ENCODE measurements at regions not wholly inside any gene's neighbourhood (a gene's known extent, or its start where the extent isn't known, plus 50 kb on each side); places are given as distances from the start of the nearest gene placed in this dataset.
"Not testable (repeated sequence)": the region's sequence is repeated elsewhere in the genome, so short reads cannot be mapped to it uniquely, and the experiment has no call there.

DNA sequence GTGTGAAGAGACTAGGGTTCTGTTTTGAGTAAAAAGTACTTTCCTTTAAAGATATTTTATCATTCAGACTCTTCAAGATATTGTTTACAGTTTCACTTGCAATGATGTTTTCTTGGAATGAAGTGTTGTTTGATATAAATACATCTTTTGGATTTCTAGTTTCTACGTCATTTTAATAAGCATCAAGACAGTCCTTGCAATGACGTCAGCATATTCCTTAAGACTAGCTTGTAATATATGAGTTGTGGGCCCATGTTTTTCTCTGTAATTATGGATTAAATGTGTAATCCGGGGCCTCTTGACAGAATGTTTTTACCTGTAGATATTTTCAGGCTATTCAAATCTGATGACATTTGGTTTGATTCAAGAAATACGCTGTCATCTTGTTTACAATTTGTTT, 66.1 kb downstream of the RBMX2 start:
- no peak for DNase-seq

DNA sequence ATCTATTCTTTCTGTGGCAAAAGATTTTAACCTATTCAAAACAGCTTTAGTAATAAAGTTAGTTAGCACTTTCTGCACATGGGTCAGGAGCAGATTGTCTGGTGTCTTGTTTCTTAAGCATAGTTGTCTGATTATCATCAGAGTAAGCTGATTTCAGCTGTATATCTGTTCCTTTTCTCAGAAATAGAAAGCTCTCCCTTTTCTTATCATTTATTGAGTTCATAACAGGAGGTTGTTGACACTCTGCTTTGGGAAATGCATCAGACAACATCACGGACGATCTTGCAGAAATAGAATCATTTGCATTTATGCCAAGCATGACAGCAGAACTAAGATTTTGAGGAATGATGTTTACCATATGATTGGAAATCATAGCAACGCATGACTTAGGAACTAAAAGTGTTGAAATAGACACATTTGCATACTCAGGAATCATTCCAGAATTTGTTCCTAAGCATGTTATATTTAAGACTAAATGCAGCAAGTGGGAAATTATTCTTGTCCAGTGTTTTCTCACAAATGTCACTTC, 66.7 kb downstream of the RBMX2 start:
- DNase-seq: no peak

DNA sequence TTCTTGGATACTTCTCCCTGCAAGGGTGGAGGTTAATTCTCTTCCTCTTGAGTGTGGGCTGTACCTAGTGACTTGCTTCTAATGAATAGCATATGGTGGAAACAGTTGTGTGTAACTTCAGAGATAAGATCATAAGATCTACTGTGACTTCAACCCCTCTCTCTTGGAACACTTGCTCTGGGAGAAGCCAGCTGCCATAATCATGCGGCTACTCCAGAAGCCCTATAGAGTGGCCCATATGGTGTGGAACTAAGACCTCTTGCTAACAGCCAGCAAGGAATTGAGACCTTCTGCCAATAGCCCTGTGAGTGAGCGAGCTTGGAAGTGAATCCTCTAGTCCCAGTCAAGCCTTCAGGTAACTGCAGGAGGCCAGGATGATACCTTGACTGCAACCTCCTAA, 81.1 kb downstream of the RBMX2 start:
- no peak for DNase-seq

- no peak for DNase-seq
These were observed 84.1 kb downstream of the RBMX2 start for GRCh38 chrX:130485870-130486269.

GRCh38 chrX:130495502-130495901, 93.7 kb downstream of the RBMX2 start:
- not testable (repeated sequence) for DNase-seq

- no peak for DNase-seq
These were observed 95.7 kb downstream of the RBMX2 start for GRCh38 chrX:130497531-130497930.

DNA sequence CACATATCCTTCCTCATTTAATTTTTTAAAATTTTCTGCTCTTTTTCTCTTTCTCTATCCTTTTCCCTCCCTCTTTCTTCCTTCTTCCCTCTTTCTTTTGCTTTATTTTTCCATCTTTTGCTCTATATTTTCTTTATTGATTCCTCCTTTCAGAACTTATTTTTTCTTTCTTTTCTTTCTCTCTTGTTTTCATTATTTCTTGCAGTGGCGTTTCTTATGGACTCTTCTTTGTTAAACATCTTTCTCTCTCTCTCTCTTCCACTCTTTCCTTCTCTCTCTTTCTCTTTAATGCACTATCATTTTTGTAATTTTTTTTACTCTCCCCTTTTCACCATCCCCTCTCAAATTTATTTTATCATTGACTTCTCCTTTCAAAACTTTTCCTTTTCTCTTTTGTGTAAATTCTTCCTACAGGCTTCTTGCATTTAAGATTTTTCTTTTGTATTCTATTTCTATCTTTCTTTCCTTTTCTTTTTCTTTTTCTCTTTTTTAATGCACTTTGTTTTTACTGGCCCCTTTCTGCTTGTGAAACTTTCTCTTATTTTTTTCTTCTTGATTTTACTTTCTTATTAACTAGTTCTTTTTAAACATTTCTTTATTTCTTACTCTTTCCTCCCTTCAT, 97.0 kb downstream of the RBMX2 start:
- DNase-seq: no peak

GRCh38 chrX:130502016-130502570, 100.3 kb downstream of the RBMX2 start:
- no peak for DNase-seq

GRCh38 chrX:130504019-130504418, 102.2 kb downstream of the RBMX2 start:
- no peak for DNase-seq

DNA sequence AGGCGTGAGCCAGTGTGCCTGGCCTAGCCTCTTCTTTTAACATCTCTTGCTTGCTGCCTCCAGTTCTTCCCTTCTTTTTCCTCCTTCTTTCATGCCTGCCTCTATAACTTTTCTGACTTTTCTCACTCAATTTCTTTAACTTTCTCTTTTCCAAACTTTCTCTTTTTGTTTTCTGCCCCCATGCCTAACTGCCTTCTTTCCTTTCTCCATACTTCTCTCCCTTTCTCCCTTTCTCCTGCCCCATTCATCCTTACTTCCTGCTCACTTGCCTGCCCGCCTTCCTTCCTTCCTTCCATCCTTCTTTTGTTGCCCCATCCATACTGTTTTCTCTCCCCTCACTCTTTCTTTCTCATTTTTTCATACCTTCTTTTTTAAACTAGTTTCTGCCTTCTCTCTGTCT, 105.2 kb downstream of the RBMX2 start:
- no peak for DNase-seq

GRCh38 chrX:130512534-130512933, 110.7 kb downstream of the RBMX2 start:
- DNase-seq: not testable (repeated sequence)

DNA sequence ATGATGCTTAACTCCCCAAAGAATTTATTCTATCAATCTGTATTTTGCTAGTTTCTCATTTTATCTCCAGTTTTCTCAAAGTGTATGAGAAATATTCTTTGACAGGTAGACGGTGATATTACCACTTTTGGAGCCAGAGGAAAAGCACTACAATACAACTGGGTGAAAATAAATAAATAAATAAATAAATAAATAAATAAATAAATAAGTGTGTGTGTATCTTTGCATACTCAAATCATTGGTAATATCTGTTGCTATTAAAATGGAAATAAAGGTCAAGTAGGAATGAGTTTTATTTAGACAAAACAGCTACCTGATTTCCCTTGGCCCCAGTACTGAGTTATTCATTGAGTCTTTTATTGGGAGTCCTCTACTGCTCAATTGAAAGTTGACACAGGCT, 114.3 kb downstream of the RBMX2 start:
- DNase-seq: no peak

DNA sequence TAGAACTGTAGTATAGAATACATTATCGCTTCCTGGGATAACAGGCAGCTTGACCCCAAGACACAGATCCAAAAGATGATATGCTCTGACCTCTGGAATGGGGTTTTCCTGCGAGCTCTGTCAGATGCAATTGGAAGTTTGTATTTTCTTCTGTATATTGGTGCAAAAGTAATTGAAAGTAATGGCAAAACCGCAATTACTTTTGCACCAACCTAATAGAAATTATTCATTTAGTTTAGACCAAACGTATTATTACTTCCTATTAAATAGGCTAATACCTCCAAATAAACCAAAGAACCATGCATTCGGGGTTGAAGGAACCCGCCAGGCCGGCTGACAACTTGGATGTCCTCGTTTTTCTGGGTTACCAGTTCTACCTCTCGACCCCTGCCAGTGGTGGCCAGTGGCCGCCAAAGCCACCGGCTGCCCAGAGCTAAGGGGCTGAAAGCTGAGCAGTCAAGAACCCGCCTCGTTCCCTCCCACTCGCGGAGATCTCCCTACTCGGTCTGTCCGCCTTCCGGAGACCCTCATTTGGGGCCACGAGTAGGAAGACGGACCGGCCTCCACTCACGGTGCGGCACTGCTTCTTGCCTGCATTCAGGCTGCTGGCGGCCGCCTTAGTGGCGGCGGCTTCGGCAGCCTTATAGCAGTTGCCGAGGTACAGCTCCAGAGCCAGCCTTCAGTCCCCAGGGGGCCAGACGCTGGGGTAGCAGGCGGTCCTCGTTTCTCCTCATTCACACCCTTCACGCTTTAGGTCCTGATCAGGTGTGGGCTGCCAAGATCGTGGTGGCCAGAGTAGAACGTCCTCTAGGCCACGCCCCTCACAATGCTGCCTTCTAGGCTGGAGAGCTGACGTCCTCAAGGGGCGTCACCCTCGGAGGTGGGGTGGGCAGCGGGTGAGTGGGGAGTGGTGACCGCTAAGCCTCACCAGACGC, 121.9 kb downstream of the RBMX2 start:
- DNase-seq: no peak

DNA sequence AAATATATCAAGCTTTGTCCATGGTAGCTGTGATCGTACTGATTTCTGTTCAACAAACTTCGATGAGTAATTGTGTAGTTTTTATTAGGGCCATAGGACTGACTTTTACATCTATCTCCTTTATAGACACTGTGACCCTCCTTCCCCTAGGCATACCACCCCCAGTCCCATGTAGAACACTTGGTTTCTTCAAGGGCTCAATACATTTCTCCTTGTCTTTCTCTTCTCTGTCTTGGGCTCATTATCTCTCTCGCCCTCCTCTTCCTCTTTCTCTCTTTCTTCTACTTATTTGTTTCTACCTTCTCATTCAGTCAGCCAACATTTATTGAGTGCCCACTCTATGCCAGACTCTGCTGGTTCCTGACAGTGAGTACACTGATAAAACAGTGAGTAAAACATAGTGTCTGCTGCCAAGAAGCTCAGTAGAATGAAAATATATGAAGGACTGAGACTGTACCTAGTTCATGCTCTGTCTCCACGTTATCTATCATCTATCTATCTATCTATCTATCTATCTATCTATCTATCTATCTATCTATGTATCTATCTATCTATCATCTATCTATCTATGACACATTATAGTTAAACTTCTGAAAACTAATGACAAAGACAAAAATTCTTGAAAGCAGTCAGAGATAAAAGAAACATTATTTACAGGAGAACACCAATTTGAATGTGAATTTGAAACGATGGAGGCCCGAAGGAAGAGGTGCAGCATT, 122.8 kb downstream of the RBMX2 start:
- DNase-seq: no peak

DNA sequence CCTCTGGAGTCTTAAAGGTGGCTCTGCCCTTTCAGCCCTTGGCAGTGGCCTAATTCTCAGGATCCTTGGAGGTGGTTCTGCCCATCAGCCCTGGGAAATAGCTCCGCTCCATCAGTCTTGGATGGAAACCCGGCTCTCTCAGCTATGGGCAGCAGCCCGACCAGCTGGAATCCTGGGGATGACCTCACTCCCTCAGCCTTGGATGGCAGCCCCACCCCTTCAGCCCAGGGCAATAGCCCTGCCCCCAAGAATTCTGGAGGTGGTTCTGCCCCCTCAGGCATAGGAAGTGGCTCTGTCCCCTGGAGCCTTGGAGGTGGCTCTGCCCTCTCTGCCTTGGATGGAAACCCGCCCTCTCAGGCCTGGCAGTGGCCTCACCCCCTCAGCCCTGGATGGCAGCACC, 127.7 kb downstream of the RBMX2 start:
- no peak for DNase-seq

DNA sequence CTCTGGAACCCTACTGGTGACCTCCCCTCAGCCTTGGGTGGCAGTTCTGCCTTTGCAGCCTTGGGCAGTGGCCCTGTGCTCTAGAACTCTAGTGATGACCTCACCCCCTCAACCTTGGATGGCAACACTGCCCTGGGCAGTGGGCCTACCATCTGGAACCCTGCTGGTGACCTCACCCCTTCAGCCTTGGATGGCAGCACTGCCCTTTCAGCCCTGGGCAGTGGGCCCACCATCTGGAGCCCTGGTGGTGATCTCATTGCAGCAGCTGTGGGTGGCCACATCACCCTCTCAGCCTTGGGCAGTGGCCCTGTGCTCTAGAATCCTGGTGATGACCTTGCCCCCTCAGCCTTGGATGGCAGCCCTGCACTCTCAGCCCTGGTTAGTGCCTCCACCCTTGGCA, 129.3 kb downstream of the RBMX2 start:
- DNase-seq: no peak

GRCh38 chrX:130539721-130540321, 138.0 kb downstream of the RBMX2 start:
- peak; percentile 8 for DNase-seq

- no peak for DNase-seq
These were observed 142.0 kb downstream of the RBMX2 start for GRCh38 chrX:130543603-130544325.

DNA sequence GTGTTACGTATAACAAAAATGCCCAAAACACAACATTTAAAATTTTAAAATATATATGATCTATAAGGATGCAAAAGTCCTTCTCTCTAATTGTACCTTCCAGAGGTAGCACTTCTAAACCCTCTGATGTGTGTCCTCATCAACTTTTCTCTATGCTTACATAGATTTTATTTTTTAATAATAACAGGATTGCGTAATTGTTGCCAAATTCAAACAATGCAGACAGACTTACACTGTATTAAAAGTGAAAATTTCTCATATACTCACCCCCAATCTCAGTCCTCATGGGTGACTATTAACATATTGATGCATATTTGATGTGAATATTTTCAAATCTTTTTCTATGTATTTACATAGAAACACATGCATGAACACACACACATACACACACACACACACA, 144.0 kb downstream of the RBMX2 start:
- no peak for DNase-seq

DNA sequence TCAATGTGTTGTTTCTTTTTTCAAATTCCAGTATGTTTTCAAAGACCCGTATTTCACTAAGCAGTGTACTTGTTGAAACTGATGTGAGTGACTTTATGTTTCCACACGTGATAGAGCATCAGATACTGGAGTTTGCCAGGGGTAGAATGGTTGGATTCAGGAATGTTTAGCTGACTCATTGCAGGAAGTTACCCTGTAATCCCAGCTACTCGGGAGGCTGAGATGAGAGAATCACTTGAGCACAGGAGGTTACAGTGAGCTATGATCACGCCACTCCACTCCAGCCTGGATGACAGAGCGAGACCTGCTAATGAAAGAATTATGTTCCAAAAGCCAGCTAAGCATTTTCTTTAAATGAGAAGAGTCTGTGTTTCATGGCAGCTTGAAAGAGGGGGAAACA, 147.6 kb downstream of the RBMX2 start:
- DNase-seq: not testable (repeated sequence)

GRCh38 chrX:130550351-130550750, 148.6 kb downstream of the RBMX2 start:
- no peak for DNase-seq
